Neuronal stem cell (in vitro differentiated cells): ENCODE measurements at regions not wholly inside any gene's neighbourhood (a gene's known extent, or its start where the extent isn't known, plus 50 kb on each side); places are given as distances from the start of the nearest gene placed in this dataset.

Experiments used
- DNase-seq: peaks from one replicate; pipeline ENCODE4 v3.0.0-alpha.2; 2013; ENCODE audit warnings: low spot score
- H2AFZ ChIP-seq: one replicate; pipeline ENCODE4 v1.6.1; 2013; ENCODE audit warnings: mild to moderate bottlenecking, low read length, inconsistent platforms
- H2AK5ac ChIP-seq: 2 replicates; pipeline ENCODE4 v1.6.1; 2013; ENCODE audit warnings: low read depth, mild to moderate bottlenecking, inconsistent platforms, low read length, moderate library complexity, mixed read lengths
- H2BK120ac ChIP-seq: 2 replicates; pipeline ENCODE4 v1.6.1; 2013; ENCODE audit warnings: low read depth, mild to moderate bottlenecking, inconsistent platforms, low read length, moderate library complexity, mixed read lengths
- H2BK12ac ChIP-seq: one replicate; pipeline ENCODE4 v1.6.1; 2013; ENCODE audit warnings: low read length, inconsistent platforms
- H2BK15ac ChIP-seq: 2 replicates; pipeline ENCODE4 v1.6.1; 2013; ENCODE audit warnings: mild to moderate bottlenecking, low read length, inconsistent platforms, mixed read lengths
- H2BK5ac ChIP-seq: one replicate; pipeline ENCODE4 v1.6.1; 2013; ENCODE audit warnings: inconsistent platforms, mild to moderate bottlenecking, low read length, moderate library complexity
- H3K14ac ChIP-seq: one replicate; pipeline ENCODE4 v1.6.1; 2013; ENCODE audit warnings: low read length, inconsistent platforms
- H3K18ac ChIP-seq: 2 replicates; pipeline ENCODE4 v1.6.1; 2013; ENCODE audit warnings: low read length, inconsistent platforms
- H3K23ac ChIP-seq: 2 replicates; pipeline ENCODE4 v1.6.1; 2013; ENCODE audit warnings: low read depth, mild to moderate bottlenecking, mixed read lengths, low read length, inconsistent platforms; ENCODE audit not compliant: poor library complexity
- H3K27ac ChIP-seq: replicated peaks from 3 replicates; pipeline ENCODE4 v1.5.1; 2013; ENCODE audit warnings: low read length, inconsistent platforms
- H3K27me3 ChIP-seq, 3 experiments: 2 replicates each; pipeline ENCODE4 v1.6.1; 2013; ENCODE audit warnings: low read length in 3 of 3, mild to moderate bottlenecking in 2 of 3, inconsistent platforms in 1 of 3, low read depth in 1 of 3, mixed read lengths in 1 of 3, moderate library complexity in 1 of 3; ENCODE audit not compliant: control insufficient read depth in 3 of 3, insufficient read depth in 3 of 3
- H3K36me3 ChIP-seq, 2 donors: replicated peaks in 1 of 2; 2 replicates each; pipeline ENCODE4 v1.6.1; 2013; ENCODE audit warnings: low read length in 2 of 2; ENCODE audit not compliant: control insufficient read depth in 2 of 2, insufficient read depth in 2 of 2
- H3K4ac ChIP-seq: 2 replicates; pipeline ENCODE4 v1.6.1; 2013; ENCODE audit warnings: inconsistent platforms, mild to moderate bottlenecking, low read length, moderate library complexity
- H3K4me1 ChIP-seq, 2 donors: 1 replicate in 1 of 2; 2 replicates in 1 of 2; pipeline ENCODE4 v1.6.1; 2013; ENCODE audit warnings: low read length in 2 of 2, low read depth in 1 of 2; ENCODE audit not compliant: control insufficient read depth in 2 of 2, insufficient read depth in 1 of 2
- H3K4me2 ChIP-seq: one replicate; pipeline ENCODE4 v1.6.1; 2013; ENCODE audit warnings: mild to moderate bottlenecking, low read length, inconsistent platforms; ENCODE audit not compliant: insufficient read depth, poor library complexity, severe bottlenecking
- H3K4me3 ChIP-seq, 2 donors: 2 replicates each; pipeline ENCODE4 v1.5.1; 2013; ENCODE audit warnings: low read length in 2 of 2, mild to moderate bottlenecking in 2 of 2, inconsistent platforms in 1 of 2, moderate library complexity in 1 of 2
- H3K79me1 ChIP-seq: one replicate; pipeline ENCODE4 v1.6.1; 2013; ENCODE audit warnings: low read depth, mild to moderate bottlenecking, inconsistent platforms, low read length, moderate library complexity
- H3K9ac ChIP-seq: one replicate; pipeline ENCODE4 v1.6.1; 2013; ENCODE audit warnings: mild to moderate bottlenecking, low read depth, low read length, inconsistent platforms; ENCODE audit not compliant: poor library complexity
- H3K9me3 ChIP-seq, 2 donors: replicated peaks in 1 of 2; 2 replicates each; pipeline versions ENCODE3 to v1.6.1; 2013; ENCODE audit warnings: low read length in 2 of 2, mild to moderate bottlenecking in 2 of 2, inconsistent platforms in 1 of 2, low read depth in 1 of 2, mixed read lengths in 1 of 2, moderate library complexity in 1 of 2; ENCODE audit not compliant: control insufficient read depth in 2 of 2, insufficient read depth in 1 of 2
- H4K8ac ChIP-seq: one replicate; pipeline ENCODE4 v1.6.1; 2013; ENCODE audit warnings: low read depth, mild to moderate bottlenecking, inconsistent platforms, low read length, moderate library complexity
- H4K91ac ChIP-seq: one replicate; pipeline ENCODE4 v1.6.1; 2013; ENCODE audit warnings: low read length, low read depth, mild to moderate bottlenecking, inconsistent platforms; ENCODE audit not compliant: poor library complexity
- WGBS, 2 donors: extraction: QIAGEN DNeasy Blood & Tissue Kit; methylation state at CpG; one replicate each; pipeline ENCODE4 v1.1.7; 2013; ENCODE audit warnings: missing lambda C conversion rate in 2 of 2, mixed read lengths in 1 of 2; ENCODE audit not compliant: insufficient read length in 2 of 2, insufficient replicate concordance in 1 of 2; ENCODE audit errors: extremely low coverage in 2 of 2; 5-methylcytosine and 5-hydroxymethylcytosine counted together

DNA sequence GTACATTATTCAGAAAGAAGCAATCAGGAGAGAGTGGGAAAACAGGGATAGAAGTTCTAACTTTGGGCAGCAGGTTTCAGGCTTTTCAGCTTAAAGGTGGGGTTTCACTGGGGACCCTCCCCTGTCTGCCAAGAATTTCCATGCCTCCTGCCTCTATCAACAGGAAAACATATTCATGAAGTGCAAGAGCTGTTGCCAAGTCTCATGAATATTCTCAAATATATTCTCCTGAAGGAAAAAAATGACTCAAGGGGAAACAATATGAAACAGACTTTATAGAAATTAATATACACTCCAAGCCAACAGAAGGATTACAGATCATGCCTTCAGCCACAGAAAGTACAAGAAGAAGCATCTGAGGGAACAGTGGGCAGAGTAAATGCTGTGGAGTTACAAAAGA lies 713.3 kb upstream of the ADAMTS5 start:
- no peak overlapping the region for H3K9ac ChIP-seq
- no peak overlapping the region for H3K23ac ChIP-seq
- no peak overlapping the region for H2AFZ ChIP-seq
- no peaks in the 10 kb centered on the region for H3K9me3 ChIP-seq
- H3K14ac ChIP-seq = no peak overlapping the region
- H3K27me3 ChIP-seq = no peaks in the 10 kb centered on the region
- H3K27ac ChIP-seq = no peak overlapping the region
- H4K91ac ChIP-seq = no peak overlapping the region
- H2BK5ac ChIP-seq = no peak overlapping the region
- no peak overlapping the region for H2AK5ac ChIP-seq
- no peak overlapping the region for H3K18ac ChIP-seq
- H3K4me1 ChIP-seq = no peaks in the 10 kb centered on the region
- H3K4me3 ChIP-seq = no peak overlapping the region
- DNase-seq = no peak
- H3K4ac ChIP-seq = no peak overlapping the region
- no peaks in the 10 kb centered on the region for H3K36me3 ChIP-seq
- H2BK120ac ChIP-seq = no peak overlapping the region
- H3K4me2 ChIP-seq = no peak overlapping the region
- no peak overlapping the region for H2BK12ac ChIP-seq
- no peak overlapping the region for H2BK15ac ChIP-seq
- no peak overlapping the region for H4K8ac ChIP-seq
- H3K79me1 ChIP-seq = no peaks in the 10 kb centered on the region

DNA sequence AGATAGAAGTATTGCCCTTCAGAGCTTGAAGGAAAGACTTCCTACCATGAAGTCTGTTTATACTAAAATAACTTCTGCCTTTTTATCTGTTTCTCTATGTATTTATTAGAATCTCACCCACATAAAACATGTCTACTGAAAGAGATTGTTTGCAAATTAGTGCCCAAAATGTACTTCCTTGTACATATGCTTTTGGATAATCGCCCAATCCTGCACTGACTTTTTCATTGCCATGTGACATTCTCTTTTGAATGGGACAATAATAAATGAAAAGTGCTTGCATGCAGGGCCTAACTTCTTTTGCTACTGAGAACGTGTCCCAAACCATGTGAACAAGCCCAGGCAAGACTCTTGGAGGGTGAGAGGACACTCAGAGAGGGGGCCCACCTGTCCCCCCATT lies 711.6 kb upstream of the ADAMTS5 start:
- no peak overlapping the region for H2BK12ac ChIP-seq
- H3K14ac ChIP-seq = no peak overlapping the region
- no peak overlapping the region for H3K4me2 ChIP-seq
- H2BK5ac ChIP-seq = no peak overlapping the region
- no peaks in the 10 kb centered on the region for H3K36me3 ChIP-seq
- H2BK120ac ChIP-seq = no peak overlapping the region
- no peak overlapping the region for H3K27ac ChIP-seq
- H2AK5ac ChIP-seq = no peak overlapping the region
- H3K27me3 ChIP-seq = no peaks in the 10 kb centered on the region
- no peak overlapping the region for H3K4ac ChIP-seq
- no peak overlapping the region for H4K91ac ChIP-seq
- no peak overlapping the region for H3K18ac ChIP-seq
- no peak for DNase-seq
- H2AFZ ChIP-seq = peak overlapping the region; percentile 53
- H3K4me3 ChIP-seq = no peak overlapping the region
- no CpG with 5 or more reads among the region's 2 CpGs for WGBS, 2 donors
- H2BK15ac ChIP-seq = no peak overlapping the region
- H3K9ac ChIP-seq = no peak overlapping the region
- H3K4me1 ChIP-seq = no peaks in the 10 kb centered on the region
- no peak overlapping the region for H3K23ac ChIP-seq
- H4K8ac ChIP-seq = no peak overlapping the region
- H3K79me1 ChIP-seq = no peaks in the 10 kb centered on the region
- H3K9me3 ChIP-seq = no peaks in the 10 kb centered on the region

DNA sequence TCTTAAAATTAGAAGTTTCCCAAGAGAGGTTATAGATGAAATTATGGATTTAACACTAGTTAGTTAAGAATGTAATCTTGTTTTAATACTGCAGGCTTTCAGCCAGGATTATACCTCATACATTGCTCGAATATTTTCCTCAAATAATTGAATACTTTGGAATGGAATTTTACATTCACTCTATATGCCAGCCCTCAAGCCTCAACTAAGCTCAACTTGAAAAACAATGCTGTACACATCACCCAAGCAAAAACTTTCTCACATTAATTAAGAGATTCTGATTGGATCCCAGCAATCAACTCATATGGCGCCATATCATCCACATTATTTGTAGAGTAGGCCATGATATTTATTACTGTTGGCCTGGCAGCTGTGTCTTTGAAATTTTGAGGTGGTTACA lies 710.7 kb upstream of the ADAMTS5 start:
- Histone ChIP-seq H3K9ac (no peak overlapping the region), H4K91ac (no peak overlapping the region), H3K4me1 (no peaks in the 10 kb centered on the region), H3K27me3 (no peaks in the 10 kb centered on the region), H3K14ac (no peak overlapping the region), H3K4me3 (no peak overlapping the region), H3K18ac (no peak overlapping the region), H3K79me1 (no peaks in the 10 kb centered on the region), H2BK5ac (no peak overlapping the region), H3K23ac (no peak overlapping the region), H2AK5ac (no peak overlapping the region), H2BK120ac (no peak overlapping the region), H3K27ac (no peak overlapping the region), H4K8ac (no peak overlapping the region), H3K4ac (no peak overlapping the region), H2BK12ac (no peak overlapping the region), H2BK15ac (no peak overlapping the region), H3K36me3 (no peaks in the 10 kb centered on the region), H2AFZ (no peak overlapping the region), H3K4me2 (no peak overlapping the region), H3K9me3 (no peaks in the 10 kb centered on the region)
- no peak for DNase-seq
- WGBS, 2 donors = no CpG with 5 or more reads among the region's 2 CpGs

DNA sequence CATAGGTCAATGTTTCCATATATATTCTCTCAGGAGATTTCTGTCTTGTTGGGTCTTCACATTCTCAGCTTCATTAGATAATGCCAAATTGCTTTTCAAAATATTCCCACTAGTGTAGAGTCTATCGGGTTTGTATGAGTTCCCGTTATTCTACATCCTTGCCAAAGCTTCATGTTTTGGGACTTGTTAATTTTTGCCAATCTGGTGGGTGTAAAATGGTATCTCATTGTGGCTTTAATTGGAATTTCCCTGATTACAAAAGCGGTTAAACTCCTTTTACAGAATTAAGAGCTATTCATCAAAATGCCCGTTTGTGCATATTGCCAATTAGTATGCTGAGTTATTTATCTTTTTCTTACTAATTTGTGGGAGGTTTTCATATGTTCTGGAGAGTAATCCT lies 708.4 kb upstream of the ADAMTS5 start:
- H3K9me3 ChIP-seq = no peaks in the 10 kb centered on the region
- no peak overlapping the region for H4K91ac ChIP-seq
- no peak overlapping the region for H4K8ac ChIP-seq
- no peak overlapping the region for H3K27ac ChIP-seq
- no peak overlapping the region for H2AFZ ChIP-seq
- WGBS, 2 donors = no CpG with 5 or more reads among the region's 4 CpGs
- no peaks in the 10 kb centered on the region for H3K79me1 ChIP-seq
- no peaks in the 10 kb centered on the region for H3K36me3 ChIP-seq
- no peak for DNase-seq
- H2AK5ac ChIP-seq = no peak overlapping the region
- H3K4me3 ChIP-seq = no peak overlapping the region
- no peak overlapping the region for H2BK15ac ChIP-seq
- H2BK12ac ChIP-seq = no peak overlapping the region
- H3K18ac ChIP-seq = no peak overlapping the region
- no peak overlapping the region for H3K4ac ChIP-seq
- no peak overlapping the region for H3K23ac ChIP-seq
- no peak overlapping the region for H2BK120ac ChIP-seq
- H3K9ac ChIP-seq = no peak overlapping the region
- H3K4me2 ChIP-seq = no peak overlapping the region
- no peak overlapping the region for H3K14ac ChIP-seq
- no peaks in the 10 kb centered on the region for H3K27me3 ChIP-seq
- H3K4me1 ChIP-seq = no peaks in the 10 kb centered on the region
- H2BK5ac ChIP-seq = no peak overlapping the region
